ENCODE measurements at regions not wholly inside any gene's neighbourhood (a gene's known extent, or its start where the extent isn't known, plus 50 kb on each side); places are given as distances from the start of the nearest gene placed in this dataset.

GRCh38 chr2:204012072-204012653 is 75.6 kb downstream of the ICOS start:
- DNase-seq: peak; percentile 48

DNA sequence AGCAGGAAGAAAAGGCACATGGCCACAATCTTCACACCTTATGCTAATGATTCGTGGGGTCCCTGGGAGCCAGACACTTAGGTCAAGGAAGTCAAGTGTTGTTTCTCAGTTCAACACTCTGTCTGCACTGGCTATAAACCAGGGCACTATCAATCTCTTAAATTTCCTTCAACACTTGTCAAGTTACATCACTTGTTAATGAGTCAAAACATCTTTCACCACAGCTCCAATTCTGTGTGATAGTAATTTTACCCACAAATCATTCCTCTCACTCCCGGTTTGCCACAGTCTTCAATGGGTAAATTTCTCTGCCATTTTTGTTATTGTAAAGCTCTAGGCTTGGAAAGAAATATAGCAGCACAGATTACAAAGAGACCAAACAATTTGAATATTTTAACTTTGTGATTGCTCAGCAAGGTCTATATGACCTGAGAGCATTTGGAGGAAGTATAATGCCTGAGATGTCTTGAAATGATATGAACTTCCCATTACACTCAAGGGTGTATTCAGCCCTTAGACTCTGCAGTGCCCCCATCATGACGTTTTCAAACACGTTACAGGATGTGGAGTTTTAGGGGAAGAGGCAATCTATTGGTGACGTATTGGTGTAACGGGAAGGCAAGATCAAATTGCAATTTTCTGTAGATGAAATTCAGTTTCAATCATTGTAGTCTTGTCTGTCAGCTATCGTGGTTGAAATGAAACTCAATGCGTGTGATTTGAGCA is 78.7 kb downstream of the ICOS start:
- no peak for DNase-seq

DNA sequence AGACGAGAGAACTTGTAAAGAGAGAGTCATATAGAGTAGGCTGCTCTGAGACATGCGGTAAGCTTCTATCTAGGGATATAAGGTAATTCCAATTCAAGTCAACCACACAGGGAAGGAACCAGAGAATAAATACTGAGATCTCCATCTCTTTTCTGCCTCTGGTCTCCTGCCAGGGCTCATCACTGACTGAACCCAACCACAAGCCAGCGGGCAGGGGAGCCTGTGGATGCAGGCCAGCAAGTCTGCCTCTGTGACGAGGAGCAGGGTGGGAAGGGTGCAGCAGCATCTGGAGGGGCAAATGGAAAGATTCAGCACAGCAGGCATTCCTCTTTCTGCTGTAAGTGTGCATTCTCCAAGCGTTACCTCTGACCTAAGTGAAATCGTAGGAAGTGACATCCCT is 82.2 kb downstream of the ICOS start:
- DNase-seq: no peak

DNA sequence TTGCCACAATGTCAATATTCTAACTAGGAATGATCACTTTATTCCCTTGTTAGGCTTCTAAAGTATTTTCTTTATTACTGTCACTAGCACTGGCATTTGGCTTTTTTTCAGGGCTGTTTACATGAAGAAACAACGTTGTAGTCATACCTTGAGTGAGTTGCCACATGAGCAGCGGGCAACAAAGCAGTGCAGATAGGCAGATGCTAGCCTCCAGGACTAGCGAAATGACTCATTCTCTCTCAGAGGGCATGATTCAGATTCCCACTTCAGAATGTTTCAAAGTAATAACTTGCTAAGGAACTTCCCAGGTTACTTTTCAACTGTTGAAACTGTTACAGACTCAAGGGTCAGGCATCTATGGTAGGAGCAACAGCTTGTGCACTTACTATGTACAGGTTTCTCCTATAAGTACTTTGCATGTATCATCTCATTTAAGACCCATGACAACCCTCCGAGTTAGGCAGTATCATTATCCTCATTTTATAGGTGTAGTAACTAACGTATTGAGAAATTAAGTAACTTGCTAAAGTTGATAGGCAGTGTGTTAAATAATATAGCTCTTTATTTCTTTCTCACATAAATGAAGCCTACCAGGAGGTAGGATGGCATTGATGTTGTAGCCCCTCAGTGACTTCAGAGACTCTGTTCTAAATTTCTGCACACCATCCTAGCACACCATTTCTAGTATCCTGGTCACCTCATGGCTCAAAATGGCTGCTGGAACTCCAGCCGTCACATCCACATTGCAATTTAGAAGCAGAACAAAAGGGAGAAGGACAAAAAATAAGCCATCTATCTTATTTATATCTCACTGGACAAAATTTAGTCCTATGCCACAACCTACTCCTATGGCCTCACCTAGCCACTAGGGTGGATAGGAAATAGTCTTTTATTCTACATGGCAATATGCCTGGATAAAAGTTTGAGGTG is 83.3 kb downstream of the ICOS start:
- DNase-seq: no peak

DNA sequence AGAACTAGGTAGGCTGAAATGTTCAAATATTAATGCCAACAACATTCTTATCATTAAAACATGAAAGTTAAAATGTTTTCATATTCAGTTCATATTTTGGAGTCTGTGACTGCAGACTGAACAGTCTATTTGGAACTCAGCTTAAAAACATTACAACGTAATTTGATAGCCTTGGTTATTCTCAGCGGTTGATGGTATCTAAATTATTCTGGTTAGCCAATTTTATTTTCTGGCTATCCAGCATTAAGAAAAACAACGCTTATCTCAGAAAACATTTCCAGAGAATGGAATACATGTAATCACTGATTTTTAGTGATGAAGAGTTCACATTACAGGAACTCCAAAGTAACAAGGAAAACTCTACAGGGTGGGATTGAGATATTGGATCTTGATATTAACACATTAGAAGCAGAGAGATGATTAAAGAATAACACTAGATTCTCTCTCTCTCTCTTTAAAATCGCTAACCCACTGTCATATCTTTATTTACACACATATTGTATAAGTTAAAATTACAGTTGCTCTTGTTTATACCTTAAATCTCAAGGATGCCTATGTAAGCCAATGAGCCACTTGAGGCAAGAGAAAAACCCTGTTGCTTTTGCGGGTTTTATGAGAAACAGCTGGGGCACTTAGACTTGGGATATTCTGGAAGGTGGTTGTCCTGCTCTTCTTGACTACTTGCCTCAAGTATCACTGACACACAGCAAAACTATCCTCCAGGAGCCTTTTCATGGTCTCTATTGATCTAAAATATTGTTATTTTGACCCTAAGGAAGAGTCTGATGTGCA is 84.9 kb downstream of the ICOS start:
- no peak for DNase-seq

DNA sequence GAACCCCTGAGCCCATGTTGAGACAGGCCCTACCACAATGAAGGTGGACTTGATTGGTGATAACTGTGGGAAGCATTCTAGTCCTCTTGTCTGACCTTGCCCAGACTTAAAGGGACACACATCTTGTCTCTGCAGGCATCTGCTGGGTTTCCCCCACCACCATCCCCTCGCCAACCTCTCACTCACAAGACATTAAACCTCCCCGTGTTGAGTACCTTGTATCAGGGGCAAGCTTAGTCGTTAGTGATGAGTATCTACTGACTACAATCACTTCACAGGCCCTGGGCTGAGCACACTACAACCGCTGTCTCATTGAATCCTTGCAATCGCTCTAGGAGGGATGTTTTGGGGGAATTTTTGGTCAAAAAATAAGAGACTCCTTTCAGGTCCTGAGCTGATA is 86.0 kb downstream of the ICOS start:
- no peak for DNase-seq

- no peak for DNase-seq
These were observed 86.5 kb downstream of the ICOS start for GRCh38 chr2:204023088-204023487.

DNA sequence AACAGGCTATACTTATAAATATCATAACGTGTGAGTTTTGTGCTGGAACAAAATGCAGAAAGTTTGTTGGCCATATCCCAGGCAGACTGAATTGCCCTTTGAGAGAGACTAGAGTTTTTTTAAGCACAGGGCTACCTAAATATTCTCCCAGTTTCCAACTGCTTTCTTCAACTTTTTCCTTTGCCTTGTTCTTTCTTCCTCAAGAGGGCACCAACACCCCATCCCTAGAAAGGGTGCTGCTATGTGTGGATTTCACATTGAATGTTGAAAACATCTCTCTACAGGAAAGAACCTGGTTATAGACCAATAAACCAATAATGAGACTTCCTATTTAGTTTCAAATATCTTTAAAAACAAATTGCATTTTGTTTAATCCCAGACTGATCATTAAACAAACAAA is 87.9 kb downstream of the ICOS start:
- DNase-seq: no peak

DNA sequence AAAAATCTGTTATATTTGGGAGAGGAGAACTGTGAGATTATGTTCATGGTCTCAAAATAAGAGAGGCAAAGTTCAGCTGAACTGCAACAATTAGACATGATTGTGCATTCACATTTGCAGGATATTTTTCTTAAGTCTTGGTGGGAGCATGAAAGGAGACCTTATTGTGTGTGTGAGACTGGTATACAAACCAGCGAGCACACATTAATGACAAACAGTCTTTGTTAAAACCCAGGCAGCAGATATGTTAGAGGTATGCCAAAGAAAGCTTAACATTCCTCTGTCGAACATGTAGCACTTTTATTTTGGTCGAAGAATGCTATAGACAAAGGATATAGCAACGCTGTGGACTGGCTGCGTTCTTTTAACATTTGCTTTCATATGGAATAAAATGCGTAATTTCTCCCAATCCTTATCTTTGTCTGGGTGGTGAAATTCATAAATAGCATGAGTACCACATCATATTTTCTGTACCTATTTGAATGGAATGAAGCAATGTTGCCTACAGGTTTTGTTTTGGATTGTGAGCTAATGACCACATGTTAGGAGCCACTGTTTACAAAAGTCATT is 88.4 kb downstream of the ICOS start:
- DNase-seq: no peak

DNA sequence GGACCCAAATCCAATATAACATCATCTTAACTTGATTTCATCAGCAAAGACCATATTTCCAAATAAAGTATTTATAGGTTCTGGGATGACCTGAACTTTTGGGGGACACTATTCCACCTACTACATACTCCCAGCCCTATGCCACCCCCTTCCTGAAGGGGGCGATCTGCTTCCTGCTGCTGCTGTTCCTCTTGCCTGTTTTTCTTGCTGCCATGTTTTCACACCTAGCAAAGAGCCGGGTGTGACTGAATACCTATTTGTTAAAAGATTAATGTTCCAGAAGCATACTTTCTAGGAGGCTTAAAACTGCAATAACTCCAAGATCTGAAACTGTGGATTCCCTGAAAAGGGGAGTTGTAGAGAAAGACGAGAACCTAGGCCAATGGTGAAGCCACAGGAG is 89.7 kb downstream of the ICOS start:
- no peak for DNase-seq

- DNase-seq: no peak
These were observed 90.5 kb downstream of the ICOS start for GRCh38 chr2:204027091-204027490.

- DNase-seq: no peak
These were observed 93.8 kb downstream of the ICOS start for GRCh38 chr2:204030322-204030721.

- no peak for DNase-seq
These were observed 94.5 kb downstream of the ICOS start for GRCh38 chr2:204031056-204031455.

GRCh38 chr2:204032301-204032700 is 95.7 kb downstream of the ICOS start:
- DNase-seq: no peak

GRCh38 chr2:204033611-204034495 is 97.3 kb downstream of the ICOS start:
- DNase-seq: no peak

DNA sequence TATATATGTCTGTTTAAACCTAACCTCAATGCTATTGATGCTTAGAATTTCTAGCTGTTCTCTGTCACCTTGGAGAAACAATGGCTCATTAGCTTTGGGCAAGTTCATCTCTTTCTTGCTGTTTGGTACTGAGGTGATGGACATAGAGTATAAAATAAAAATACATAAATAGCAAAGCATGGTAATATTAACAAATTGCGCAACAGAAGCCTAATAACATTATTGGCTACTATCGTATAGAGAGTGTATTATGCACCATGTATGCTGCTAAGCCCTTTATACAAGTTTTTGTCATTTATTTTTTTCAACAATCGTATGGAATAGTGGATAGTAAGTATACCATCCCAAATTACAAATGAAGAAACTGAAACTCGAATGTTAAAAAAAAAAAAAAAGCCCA is 100.1 kb downstream of the ICOS start:
- DNase-seq: no peak

DNA sequence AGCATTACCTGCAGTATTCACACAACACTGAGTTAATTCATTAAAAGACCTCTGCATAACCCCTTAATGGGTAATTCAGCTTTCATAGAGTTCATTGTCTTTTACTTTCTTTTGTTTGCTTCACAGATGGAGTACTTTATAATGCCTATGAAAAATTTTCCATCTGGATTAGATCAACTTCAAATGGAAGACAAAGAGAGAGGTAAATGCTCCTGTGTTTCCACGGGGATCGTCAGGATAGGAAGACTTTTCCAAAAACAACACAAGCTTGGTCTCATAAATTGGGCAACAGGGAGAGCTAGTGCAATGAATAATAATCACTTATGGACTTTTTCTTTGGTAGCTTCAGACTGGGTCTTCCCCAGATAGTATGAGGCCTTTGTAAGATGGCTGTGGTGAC is 100.7 kb downstream of the ICOS start:
- no peak for DNase-seq

DNA sequence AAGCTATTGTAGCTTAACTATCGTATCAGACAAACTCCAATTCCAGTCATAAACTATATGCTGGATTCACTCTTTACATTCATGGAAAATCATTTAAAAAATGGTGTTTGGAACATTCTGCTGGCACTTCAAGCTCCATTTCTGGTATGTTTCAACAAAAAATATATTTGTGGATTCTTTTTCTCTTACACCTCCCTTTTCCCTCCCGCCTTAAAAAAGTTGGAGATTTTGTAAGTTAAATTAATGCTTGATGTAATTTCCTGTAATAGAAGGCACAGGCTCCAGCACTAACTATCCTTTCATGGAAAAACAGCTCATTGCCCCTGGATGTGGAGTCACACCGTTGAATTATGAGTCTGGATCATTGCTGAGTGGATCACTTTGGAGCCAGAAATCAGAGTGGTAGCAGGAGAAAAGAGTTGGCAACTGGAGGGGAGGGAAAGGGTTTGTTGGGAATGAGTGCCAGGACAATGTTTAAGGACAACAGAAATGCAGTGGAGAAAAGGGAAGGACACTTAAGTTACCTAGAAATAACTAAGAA is 102.8 kb downstream of the ICOS start:
- DNase-seq: no peak

DNA sequence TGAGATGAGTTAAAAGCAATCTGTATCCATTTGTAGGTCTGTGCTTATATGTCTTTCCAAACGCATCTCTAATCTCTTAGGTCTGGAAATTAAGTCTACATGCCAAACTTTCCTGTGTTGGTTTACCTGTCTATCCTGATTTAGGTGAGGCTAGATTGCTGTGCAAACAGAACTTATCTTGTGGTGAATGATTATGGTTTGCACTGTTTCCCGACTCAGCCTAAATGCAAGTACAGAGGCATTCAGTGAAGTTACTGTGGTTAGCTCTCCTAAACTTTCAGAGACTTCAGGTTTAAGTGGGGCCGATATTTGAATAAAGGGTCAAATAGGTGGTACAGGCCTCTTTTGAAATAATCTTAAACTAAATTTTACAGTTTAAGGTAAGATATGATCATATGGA is 103.5 kb downstream of the ICOS start:
- DNase-seq: no peak

- no peak for DNase-seq
These were observed 105.8 kb downstream of the ICOS start for GRCh38 chr2:204042401-204042800.

DNA sequence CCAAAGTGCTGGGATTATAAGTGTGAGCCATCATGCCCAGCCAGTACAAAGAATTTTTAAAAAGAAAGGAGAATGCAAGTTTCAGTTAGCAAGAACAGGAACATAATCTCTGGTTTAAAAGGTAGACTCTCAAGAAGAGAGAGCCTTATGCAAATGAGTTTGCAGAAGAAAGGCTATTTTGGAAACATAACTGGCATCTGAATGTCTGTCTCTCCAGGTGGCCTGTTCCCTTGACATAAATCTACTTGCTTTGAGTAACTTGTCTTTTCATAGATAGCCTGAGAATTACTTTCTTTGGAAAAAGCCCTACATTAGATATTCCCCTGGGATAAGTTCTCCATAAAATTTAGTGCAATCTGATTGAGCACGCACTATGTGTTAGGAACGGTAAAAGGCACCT is 109.6 kb downstream of the ICOS start:
- DNase-seq: no peak
